HEK293 (cell line): ENCODE measurements at regions not wholly inside any gene's neighbourhood (a gene's known extent, or its start where the extent isn't known, plus 50 kb on each side); places are given as distances from the start of the nearest gene placed in this dataset.

Experiments
- CTCF ChIA-PET: fragments of 350-600 bp; formaldehyde crosslinking; extraction: SDS; loops from one replicate; lab custom pipeline; 2021; ENCODE audit warnings: antibody characterized with exemption; lab: Yijun Ruan, JAX
- POLR2A ChIA-PET: fragments of 300-600 bp; formaldehyde crosslinking; extraction: SDS; loops from one replicate; lab custom pipeline; 2020; ENCODE audit warnings: antibody characterized with exemption, inconsistent platforms; lab: Yijun Ruan, JAX
- H3K27ac ChIP-seq: fragments of 200-500 bp; sonication (Bioruptor generic); 2 replicates; pipeline ENCODE4 v1.5.1; 2014; ENCODE audit warnings: low read depth, low read length, control low read depth, inconsistent platforms; ENCODE audit errors: extremely low read depth
- H3K36me3 ChIP-seq, 2 experiments: fragments of 200-500 bp in 1 of 2; sonication (Bioruptor generic) in 1 of 2; 1 replicate in 1 of 2; 2 replicates in 1 of 2; pipeline ENCODE4 v1.5.1; 2014 to 2017; ENCODE audit warnings: inconsistent platforms in 2 of 2, low read length in 2 of 2; ENCODE audit not compliant: control insufficient read depth in 2 of 2, insufficient read depth in 1 of 2
- H3K4me1 ChIP-seq: fragments of 200-500 bp; sonication (Bioruptor generic); 2 replicates; pipeline ENCODE4 v1.5.1; 2014; ENCODE audit warnings: mild to moderate bottlenecking, low read length, inconsistent platforms; ENCODE audit not compliant: control insufficient read depth, insufficient read depth
- H3K4me3 ChIP-seq: 2 replicates; pipeline ENCODE4 v1.5.1; 2011; ENCODE audit warnings: low read depth, mild to moderate bottlenecking, control low read depth, low read length, moderate library complexity
- H3K9me3 ChIP-seq: fragments of 200-500 bp; sonication (Bioruptor generic); 2 replicates; pipeline ENCODE4 v1.5.1; 2014; ENCODE audit warnings: low read depth, low read length, inconsistent platforms; ENCODE audit not compliant: control insufficient read depth, insufficient read depth
- GLIS1 ChIP-seq: fragments of 450-650 bp; formaldehyde crosslinking; IDR thresholded peaks from 2 replicates; pipeline ENCODE4 v1.5.1; 2016; ENCODE audit warnings: missing biosample characterization, missing genetic modification characterization
- SP2 ChIP-seq: fragments of 450-650 bp; formaldehyde crosslinking; IDR thresholded peaks from 2 replicates; pipeline ENCODE4 v1.5.1; 2016; ENCODE audit warnings: missing biosample characterization, missing genetic modification characterization
- ZNF239 ChIP-seq: fragments of 450-650 bp; formaldehyde crosslinking; IDR thresholded peaks from 2 replicates; pipeline ENCODE4 v1.5.1; 2016; ENCODE audit warnings: missing biosample characterization, missing genetic modification characterization
- ZNF24 ChIP-seq: fragments of 450-650 bp; formaldehyde crosslinking; IDR thresholded peaks from 2 replicates; pipeline ENCODE4 v1.5.1; 2016; ENCODE audit warnings: missing biosample characterization, missing genetic modification characterization
- ZNF266 ChIP-seq: fragments of 450-650 bp; formaldehyde crosslinking; IDR thresholded peaks from 2 replicates; pipeline ENCODE4 v1.5.1; 2016; ENCODE audit warnings: missing biosample characterization, missing genetic modification characterization, low read depth
- ZNF274 ChIP-seq, 2 experiments: fragments of 200-500 bp in 1 of 2; fragments of 450-650 bp in 1 of 2; sonication (Bioruptor generic) in 1 of 2; formaldehyde crosslinking in 1 of 2; IDR thresholded peaks; 2 replicates each; pipeline versions ENCODE4 v1.5.1 to v1.6.1; 2014 to 2016; ENCODE audit warnings: borderline replicate concordance in 1 of 2, inconsistent platforms in 1 of 2, low read length in 1 of 2, missing biosample characterization in 1 of 2, missing genetic modification characterization in 1 of 2
- ZNF350 ChIP-seq: fragments of 450-650 bp; formaldehyde crosslinking; IDR thresholded peaks from 2 replicates; pipeline ENCODE4 v1.5.0; 2017; ENCODE audit warnings: missing biosample characterization, mild to moderate bottlenecking, missing genetic modification characterization
- ZNF366 ChIP-seq: fragments of 450-650 bp; formaldehyde crosslinking; conservative IDR thresholded peaks from 2 replicates; pipeline ENCODE4 v1.5.1; 2016; ENCODE audit warnings: missing biosample characterization, missing genetic modification characterization
- ZNF561 ChIP-seq: fragments of 450-650 bp; IDR thresholded peaks from 2 replicates; pipeline ENCODE4 v1.5.1; 2018; ENCODE audit warnings: missing biosample characterization, missing genetic modification characterization, borderline replicate concordance
- ZNF837 ChIP-seq: fragments of 450-650 bp; formaldehyde crosslinking; IDR thresholded peaks from 2 replicates; pipeline ENCODE4 v1.5.1; 2016; ENCODE audit warnings: missing biosample characterization, missing genetic modification characterization
- TF ChIP-seq, protein P1 (sequence below): fragments of 450-650 bp; formaldehyde crosslinking; IDR thresholded peaks from 2 replicates; pipeline ENCODE4 v1.5.1; 2017; ENCODE audit warnings: missing biosample characterization, missing genetic modification characterization
- TF ChIP-seq, protein P2 (sequence below): fragments of 450-650 bp; formaldehyde crosslinking; IDR thresholded peaks from 2 replicates; pipeline ENCODE4 v1.5.1; 2017; ENCODE audit warnings: missing biosample characterization, missing genetic modification characterization
- TF ChIP-seq, protein P3 (sequence below): fragments of 450-650 bp; formaldehyde crosslinking; IDR thresholded peaks from 2 replicates; pipeline ENCODE4 v1.5.1; 2017; ENCODE audit warnings: missing biosample characterization, missing genetic modification characterization

DNA sequence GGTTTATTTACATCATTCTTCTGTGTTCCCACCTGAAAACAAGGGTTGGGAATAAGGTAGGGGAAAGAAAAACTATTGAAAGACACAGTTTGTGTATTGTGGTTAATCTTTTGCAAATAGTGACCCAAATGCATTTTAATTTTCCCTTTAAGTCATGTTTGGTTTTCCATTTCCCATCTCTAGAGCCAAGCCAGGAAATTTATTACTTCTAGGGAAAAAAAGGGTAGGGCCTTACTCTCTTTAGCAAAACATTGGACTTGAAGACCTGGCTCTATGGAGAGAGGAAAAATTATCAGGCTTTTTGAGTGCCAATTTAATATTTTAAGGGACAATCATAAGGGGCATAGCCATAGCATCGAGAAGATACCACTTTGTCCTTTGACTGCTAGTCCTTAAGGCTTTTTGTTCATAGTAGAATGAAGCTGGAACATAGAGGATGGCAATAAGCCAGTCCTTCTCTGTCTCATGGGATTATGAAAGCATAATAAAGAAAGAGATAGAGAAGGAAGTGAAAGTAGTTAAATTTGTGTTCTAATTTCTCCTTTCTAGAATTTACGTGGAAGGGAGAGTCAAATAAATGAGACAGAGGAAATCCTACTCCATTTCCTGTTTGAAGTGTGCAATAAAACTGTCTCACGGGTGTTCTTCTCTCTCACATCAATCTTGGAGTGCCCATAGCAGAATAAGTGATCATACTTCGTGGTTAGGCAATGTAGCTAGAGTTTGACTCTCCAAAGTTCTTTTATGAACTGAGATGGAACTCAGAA lies 50.9 kb upstream of the PPFIA2 start (continued):
- TF ChIP-seq, protein P1, sequence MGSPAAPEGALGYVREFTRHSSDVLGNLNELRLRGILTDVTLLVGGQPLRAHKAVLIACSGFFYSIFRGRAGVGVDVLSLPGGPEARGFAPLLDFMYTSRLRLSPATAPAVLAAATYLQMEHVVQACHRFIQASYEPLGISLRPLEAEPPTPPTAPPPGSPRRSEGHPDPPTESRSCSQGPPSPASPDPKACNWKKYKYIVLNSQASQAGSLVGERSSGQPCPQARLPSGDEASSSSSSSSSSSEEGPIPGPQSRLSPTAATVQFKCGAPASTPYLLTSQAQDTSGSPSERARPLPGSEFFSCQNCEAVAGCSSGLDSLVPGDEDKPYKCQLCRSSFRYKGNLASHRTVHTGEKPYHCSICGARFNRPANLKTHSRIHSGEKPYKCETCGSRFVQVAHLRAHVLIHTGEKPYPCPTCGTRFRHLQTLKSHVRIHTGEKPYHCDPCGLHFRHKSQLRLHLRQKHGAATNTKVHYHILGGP (tag by site-specific recombination), result no peak
- TF ChIP-seq ZNF274 (IDR thresholded peaks at IDR 0.05; ENCODE audit: low read length) (no peak), ZNF274 (tag by site-specific recombination; IDR thresholded peaks at IDR 0.05; ENCODE audit: borderline replicate concordance) (no peak), ZNF561 (no peak), GLIS1 (tag by site-specific recombination) (no peak), ZNF837 (tag by site-specific recombination) (no peak), SP2 (tag by site-specific recombination) (no peak), ZNF366 (tag by site-specific recombination) (no peak), ZNF24 (tag by site-specific recombination) (no peak), ZNF239 (no peak)
- TF ChIP-seq, protein P2, sequence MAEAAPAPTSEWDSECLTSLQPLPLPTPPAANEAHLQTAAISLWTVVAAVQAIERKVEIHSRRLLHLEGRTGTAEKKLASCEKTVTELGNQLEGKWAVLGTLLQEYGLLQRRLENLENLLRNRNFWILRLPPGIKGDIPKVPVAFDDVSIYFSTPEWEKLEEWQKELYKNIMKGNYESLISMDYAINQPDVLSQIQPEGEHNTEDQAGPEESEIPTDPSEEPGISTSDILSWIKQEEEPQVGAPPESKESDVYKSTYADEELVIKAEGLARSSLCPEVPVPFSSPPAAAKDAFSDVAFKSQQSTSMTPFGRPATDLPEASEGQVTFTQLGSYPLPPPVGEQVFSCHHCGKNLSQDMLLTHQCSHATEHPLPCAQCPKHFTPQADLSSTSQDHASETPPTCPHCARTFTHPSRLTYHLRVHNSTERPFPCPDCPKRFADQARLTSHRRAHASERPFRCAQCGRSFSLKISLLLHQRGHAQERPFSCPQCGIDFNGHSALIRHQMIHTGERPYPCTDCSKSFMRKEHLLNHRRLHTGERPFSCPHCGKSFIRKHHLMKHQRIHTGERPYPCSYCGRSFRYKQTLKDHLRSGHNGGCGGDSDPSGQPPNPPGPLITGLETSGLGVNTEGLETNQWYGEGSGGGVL (tag by site-specific recombination), result no peak
- TF ChIP-seq, protein P3, sequence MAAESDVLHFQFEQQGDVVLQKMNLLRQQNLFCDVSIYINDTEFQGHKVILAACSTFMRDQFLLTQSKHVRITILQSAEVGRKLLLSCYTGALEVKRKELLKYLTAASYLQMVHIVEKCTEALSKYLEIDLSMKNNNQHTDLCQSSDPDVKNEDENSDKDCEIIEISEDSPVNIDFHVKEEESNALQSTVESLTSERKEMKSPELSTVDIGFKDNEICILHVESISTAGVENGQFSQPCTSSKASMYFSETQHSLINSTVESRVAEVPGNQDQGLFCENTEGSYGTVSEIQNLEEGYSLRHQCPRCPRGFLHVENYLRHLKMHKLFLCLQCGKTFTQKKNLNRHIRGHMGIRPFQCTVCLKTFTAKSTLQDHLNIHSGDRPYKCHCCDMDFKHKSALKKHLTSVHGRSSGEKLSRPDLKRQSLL (tag by site-specific recombination), result no peak

DNA sequence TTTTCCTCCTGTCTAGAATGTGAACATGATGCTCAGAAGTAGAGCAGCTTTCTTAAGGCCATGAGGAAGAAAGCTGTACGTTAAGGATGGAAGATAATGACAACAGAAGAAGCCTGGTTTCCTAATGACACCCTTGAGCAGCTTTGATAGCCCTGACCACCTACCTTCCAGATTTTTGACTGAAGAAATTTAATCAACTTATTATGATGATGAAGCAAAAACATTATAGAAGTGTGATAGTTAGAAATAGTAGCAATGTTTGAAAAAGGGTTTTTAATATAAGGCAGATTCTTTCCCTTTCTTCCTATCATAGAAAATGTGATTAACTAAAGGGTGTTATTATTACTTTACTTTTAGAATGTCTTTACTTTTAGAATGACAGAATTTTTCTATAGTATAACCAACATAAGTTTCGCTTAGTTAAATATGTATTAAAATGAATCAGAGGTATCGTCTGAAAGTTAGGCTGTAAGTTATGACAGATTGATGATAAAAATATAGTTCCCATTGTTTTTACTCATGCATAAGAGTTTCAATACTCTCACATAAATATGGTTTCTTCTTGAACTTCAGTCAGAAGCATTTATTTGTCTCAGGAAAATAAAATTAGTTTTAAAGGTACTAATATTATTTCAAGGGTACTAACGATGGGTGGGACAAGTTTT lies 50.1 kb upstream of the PPFIA2 start:
- H3K4me1 ChIP-seq, result no peaks in the 10 kb centered on the region
- no peak overlapping the region for H3K27ac ChIP-seq
- ChIA-PET CTCF (no interaction called here), POLR2A (no interaction called here)
- H3K9me3 ChIP-seq, result no peaks in the 10 kb centered on the region
- no peaks in the 10 kb centered on the region for H3K36me3 ChIP-seq
- TF ChIP-seq ZNF350 (tag by site-specific recombination) (no peak), ZNF266 (tag by site-specific recombination) (no peak)
- no peak overlapping the region for H3K4me3 ChIP-seq
